ENCODE measurements at regions not wholly inside any gene's neighbourhood (a gene's known extent, or its start where the extent isn't known, plus 50 kb on each side); places are given as distances from the start of the nearest gene placed in this dataset.
"Not testable (repeated sequence)": the region's sequence is repeated elsewhere in the genome, so short reads cannot be mapped to it uniquely, and the experiment has no call there.

DNA sequence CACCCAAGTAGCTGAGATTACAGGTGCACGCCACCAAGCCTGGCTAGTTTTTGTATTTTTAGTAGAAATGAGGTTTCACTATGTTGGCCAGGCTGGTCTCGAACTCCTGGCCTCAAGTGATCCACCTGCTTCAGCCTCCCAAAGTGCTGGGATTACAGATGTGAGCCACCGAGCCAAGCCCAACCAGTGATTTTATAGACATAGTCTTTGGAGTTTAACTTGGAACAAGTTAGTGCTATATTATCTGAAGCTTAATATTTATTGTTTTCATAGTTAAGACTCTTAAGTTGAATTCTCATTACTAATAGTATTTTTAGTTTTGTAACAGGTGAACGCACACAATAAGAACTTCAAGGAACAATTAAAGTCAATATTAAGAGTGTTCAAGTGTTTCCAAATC is 122.1 kb downstream of the SPAG6 start:
- TF ChIP-seq, protein P1, sequence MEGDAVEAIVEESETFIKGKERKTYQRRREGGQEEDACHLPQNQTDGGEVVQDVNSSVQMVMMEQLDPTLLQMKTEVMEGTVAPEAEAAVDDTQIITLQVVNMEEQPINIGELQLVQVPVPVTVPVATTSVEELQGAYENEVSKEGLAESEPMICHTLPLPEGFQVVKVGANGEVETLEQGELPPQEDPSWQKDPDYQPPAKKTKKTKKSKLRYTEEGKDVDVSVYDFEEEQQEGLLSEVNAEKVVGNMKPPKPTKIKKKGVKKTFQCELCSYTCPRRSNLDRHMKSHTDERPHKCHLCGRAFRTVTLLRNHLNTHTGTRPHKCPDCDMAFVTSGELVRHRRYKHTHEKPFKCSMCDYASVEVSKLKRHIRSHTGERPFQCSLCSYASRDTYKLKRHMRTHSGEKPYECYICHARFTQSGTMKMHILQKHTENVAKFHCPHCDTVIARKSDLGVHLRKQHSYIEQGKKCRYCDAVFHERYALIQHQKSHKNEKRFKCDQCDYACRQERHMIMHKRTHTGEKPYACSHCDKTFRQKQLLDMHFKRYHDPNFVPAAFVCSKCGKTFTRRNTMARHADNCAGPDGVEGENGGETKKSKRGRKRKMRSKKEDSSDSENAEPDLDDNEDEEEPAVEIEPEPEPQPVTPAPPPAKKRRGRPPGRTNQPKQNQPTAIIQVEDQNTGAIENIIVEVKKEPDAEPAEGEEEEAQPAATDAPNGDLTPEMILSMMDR (conservative IDR thresholded peaks at IDR 0.05; ENCODE audit: low read depth in 2 of 2) = not testable (repeated sequence)
- not testable (repeated sequence) for TF ChIP-seq JUNB (IDR thresholded peaks at IDR 0.05; ENCODE audit: unreplicated experiment); EZH2 (IDR thresholded peaks at IDR 0.05; ENCODE audit: low read depth, unreplicated experiment); POLR2AphosphoS5 (IDR thresholded peaks at IDR 0.05; ENCODE audit: low read depth)

Measured in GM23338 (cell line).